Uterus (tissue), 2 donors: ENCODE measurements at regions not wholly inside any gene's neighbourhood (a gene's known extent, or its start where the extent isn't known, plus 50 kb on each side); places are given as distances from the start of the nearest gene placed in this dataset.

Experiments
- POLR2A ChIP-seq, 2 donors: fragments of 450-650 bp; IDR thresholded peaks; one replicate each; pipeline ENCODE4 v1.6.1; 2016; ENCODE audit warnings: antibody characterized with exemption in 2 of 2, mild to moderate bottlenecking in 1 of 2, moderate library complexity in 1 of 2
- TF ChIP-seq, protein P1 (sequence below), 4 experiments: fragments of 200-600 bp in 2 of 4; fragments of 450-650 bp in 2 of 4; sonication (generic) in 2 of 4; IDR thresholded peaks; one replicate each; pipeline ENCODE4 v1.5.1; 2016 to 2019; ENCODE audit warnings: antibody characterized with exemption in 4 of 4, mild to moderate bottlenecking in 2 of 4, moderate library complexity in 1 of 4

DNA sequence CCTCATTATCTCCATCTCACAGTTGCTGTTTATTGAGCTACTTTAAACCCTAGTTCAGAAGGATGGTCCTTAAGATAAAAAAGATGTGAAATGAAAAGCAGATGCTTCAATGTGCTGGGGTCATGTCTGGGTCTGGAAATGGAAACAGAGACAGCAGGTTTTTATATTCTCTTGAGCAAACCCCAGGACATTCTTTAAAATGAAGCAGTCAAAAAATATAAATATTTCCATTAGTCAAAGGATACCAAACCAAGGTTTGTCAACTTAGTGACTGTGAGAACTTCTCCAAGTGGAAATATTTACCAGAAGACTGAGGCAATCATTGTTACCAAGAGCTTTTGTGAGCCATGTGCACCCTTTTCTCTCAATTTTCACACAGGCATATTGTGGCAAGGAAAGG, 102.5 kb upstream of the DIO2 start:
- TF ChIP-seq, protein P1, sequence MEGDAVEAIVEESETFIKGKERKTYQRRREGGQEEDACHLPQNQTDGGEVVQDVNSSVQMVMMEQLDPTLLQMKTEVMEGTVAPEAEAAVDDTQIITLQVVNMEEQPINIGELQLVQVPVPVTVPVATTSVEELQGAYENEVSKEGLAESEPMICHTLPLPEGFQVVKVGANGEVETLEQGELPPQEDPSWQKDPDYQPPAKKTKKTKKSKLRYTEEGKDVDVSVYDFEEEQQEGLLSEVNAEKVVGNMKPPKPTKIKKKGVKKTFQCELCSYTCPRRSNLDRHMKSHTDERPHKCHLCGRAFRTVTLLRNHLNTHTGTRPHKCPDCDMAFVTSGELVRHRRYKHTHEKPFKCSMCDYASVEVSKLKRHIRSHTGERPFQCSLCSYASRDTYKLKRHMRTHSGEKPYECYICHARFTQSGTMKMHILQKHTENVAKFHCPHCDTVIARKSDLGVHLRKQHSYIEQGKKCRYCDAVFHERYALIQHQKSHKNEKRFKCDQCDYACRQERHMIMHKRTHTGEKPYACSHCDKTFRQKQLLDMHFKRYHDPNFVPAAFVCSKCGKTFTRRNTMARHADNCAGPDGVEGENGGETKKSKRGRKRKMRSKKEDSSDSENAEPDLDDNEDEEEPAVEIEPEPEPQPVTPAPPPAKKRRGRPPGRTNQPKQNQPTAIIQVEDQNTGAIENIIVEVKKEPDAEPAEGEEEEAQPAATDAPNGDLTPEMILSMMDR (IDR thresholded peaks at IDR 0.05): no peak
- TF ChIP-seq POLR2A (IDR thresholded peaks at IDR 0.05): no peak
